HG03575 (cell line): ENCODE measurements at regions not wholly inside any gene's neighbourhood (a gene's known extent, or its start where the extent isn't known, plus 50 kb on each side); places are given as distances from the start of the nearest gene placed in this dataset.

Source experiments
- ATAC-seq: cut with Tn5 transposase; IDR thresholded peaks from one replicate; pipeline ENCODE4 v1.9.1; 2021; ENCODE audit not compliant: unreplicated experiment, insufficient number of reproducible peaks, low FRiP score; ENCODE audit errors: extremely low read depth

DNA sequence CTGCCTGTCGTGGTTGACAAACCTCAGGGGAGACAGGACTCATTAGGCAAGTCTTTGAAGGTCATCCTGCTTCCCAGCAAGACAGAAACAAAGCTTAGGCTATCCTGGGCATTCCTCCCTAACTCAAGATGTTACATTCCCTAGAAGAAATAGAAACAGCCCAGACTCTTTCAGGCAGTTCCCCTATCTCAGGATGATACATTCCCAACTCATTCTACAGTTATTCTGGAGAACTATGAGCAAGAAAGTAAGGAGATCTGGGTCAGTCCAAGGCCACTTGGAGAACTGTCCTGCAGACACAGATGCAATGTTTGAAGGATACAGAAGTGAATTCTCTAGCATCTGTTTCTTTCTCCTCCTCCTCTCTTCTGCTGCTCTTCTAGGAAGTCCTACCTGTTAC lies 220.1 kb upstream of the NCKAP5 start:
- no peak for ATAC-seq

DNA sequence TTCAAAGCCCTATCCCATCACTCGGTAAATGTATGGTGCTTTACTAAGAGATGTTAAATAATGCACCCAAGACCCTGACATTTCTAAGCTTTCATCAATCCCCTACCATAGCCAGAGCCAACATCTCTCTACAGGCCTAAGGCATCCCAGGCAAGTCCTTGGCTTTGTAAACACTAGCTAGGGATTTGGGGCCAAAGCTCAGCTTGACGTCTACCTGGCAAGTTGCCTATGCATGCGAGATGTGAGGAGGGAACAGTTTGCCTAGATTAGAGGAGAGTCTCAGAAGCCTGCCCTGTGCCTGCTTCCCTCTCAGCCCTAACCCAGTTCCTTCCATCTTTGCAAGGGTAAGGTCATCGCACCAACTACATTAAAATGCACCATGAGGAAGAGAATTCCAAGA lies 221.5 kb upstream of the NCKAP5 start:
- ATAC-seq: no peak

DNA sequence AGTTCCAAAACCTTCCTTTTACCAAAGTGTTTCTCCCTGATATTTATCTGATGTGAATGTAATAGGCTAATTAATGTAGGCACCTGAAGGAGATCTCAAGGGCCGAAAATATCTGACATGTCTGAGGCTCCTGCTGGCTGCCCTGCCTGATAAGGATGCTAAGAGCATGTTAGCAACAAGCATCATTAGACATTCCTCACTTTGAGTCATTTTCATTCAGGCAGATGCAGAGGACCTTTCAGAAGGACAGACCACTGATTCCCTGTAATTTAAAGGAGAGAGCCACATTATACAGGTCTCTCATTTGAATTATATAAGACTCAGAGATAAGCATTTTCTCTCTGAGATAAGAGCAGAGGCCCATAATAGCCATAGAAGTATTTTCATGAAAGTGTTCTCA lies 222.4 kb upstream of the NCKAP5 start:
- ATAC-seq: no peak

DNA sequence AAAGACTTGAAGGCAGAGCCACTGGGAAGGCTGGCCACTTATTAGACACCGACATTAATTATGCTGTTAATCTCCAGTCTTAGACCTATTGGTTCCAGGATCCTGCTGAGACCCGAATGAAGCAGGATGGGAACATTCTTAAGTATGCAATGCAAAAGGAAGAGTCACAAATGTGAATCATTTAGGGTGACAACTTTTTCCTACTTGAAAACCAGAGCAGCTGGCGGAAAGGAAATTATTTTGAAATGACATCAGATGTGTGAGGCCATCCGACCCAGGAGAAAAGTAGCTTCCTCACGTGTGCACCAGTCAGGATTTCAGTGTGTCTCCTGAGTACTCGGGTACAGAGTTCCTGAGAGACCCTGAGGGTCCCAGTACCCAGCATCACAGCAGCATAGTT lies 222.9 kb upstream of the NCKAP5 start:
- ATAC-seq: no peak

DNA sequence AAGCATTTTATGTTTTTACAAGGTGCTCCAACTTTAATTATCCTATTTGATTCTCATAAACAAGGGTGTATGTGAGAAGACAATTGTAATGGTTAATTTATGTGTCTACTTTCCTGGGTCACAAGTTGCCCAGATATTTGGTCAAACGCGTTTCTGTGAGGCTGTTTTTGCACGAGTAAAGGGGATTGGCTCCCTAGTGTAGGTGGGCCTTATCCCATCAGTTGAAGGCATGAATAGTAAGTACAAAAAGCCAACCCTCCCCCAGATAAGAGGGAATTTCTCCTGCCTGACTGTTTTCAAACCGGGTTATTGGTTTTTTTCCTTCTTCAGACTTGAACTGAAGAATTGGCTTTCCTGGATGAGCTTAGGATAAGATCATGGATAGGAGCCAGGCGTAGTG lies 224.0 kb upstream of the NCKAP5 start:
- no peak for ATAC-seq

DNA sequence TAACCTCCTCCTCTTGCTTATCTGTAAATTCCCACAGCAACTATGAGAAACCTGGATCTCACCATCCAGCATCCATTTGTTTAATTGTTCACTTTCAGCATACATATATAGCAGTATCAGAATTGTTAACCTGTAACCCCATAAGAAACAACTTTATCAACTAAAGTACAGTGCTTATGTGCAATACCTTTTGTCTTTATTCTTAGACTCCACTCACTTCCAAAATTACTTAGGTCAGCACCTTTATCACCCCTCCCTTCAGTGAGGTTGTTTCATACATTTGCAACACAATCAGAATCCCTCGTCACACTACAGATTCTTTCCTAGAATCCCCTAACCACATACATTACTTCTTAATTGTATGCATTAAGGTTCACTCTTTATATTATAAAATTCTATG lies 225.9 kb upstream of the NCKAP5 start:
- no peak for ATAC-seq

DNA sequence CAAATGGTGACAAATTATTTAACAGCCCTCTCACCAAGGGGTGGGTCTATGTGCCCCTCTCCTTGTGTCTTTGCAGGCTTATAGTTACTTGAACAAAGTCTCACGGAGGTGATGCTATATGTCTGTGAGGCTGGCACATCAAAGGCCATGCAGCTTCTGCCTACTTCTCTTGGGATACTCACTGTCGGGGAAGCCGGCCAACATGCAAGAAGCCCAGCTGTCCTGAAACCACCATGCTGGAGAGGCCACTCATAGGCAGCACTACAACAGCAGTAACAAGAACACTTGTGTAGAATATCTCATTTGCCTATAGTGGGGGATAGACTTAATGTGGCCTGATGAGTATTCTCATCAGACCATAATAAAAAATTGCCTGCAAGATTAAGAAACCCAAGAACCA lies 233.7 kb upstream of the NCKAP5 start:
- ATAC-seq: no peak

DNA sequence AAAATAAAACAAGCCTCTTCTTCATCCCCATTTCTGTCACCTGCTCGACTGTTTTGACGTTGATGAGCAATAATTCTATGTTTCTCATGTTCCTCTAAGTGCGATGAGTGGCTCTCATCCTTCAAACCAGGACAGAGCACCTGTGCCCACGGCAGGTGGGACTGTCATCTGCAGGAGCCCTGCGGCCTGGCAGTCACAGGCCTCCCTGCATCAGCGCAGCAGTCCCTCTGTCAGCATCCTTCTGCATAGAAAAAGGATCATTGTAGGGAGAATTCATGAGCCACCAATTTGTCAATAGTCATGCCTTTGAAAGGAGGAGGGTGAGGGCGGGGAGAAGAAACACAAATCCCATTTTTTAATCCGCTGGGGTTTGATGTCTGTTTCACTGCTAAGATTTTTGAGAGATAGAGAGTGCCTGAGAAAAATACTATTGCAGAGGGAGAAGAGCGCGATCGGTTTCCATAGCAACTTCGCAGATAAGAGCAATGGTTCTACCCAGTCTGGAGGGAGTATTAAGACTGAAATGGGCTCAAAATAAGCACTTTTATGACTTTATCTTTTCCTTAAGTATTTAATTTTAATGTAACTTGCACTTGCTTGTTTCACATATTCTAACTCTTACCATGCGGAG lies 234.3 kb upstream of the NCKAP5 start:
- no peak for ATAC-seq

DNA sequence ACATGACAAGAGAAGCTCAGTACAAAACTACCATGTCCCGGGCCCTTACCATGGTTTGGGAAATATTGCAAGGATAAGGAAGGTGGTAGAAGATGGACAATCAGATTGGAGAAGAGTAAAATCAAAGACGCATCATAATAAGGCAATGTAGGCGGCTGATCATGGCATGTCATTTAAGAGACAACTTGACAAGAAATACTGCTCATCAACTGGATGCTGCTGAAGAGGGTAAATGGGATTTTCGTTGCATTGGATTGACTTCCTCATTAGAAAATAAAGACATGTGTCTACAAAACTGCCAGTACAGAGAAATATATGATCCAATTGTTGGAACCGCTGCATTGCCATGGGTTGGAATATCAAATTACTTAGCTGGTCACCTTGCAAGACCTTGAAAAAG lies 238.3 kb upstream of the NCKAP5 start:
- no peak for ATAC-seq

DNA sequence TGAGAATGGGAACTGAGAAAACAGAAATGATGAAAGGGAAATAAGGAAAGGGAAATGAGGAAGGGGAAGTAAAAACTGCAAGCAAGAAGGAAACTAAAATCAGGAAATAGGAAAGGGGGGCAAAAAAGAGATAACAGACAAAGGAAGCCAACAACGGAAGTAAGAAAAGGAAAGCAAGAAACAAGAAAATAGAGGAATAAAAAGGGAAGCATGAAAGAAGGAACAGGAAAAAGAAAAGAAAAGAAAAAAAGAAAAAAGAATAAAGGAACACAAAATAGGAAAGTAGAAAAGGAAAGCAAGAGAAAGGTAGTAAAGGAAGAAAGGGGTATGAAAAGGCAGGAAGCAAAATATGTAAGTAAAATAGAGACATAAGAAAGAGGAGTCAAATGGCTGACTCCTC lies 241.2 kb upstream of the NCKAP5 start:
- no peak for ATAC-seq

DNA sequence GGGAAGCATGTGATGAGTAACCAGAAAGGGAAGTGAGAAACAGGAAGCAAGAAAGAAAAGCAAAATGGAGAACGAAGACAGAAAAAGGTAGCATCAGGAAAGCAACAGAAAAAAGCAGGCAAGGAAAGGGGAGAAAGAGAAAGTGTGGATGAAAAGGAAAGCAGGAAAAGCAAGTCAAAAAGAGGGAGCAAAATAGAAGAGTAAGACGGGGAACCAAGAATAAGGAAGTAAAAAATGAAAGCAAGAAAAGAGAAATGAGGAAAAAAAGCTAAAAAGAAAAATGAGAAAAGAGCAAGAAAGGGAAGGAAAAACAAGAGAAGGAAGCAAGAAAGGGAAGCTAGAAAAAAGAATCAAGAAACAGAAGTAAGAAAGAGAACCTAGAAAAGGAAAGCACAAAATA lies 242.3 kb upstream of the NCKAP5 start:
- no peak for ATAC-seq

DNA sequence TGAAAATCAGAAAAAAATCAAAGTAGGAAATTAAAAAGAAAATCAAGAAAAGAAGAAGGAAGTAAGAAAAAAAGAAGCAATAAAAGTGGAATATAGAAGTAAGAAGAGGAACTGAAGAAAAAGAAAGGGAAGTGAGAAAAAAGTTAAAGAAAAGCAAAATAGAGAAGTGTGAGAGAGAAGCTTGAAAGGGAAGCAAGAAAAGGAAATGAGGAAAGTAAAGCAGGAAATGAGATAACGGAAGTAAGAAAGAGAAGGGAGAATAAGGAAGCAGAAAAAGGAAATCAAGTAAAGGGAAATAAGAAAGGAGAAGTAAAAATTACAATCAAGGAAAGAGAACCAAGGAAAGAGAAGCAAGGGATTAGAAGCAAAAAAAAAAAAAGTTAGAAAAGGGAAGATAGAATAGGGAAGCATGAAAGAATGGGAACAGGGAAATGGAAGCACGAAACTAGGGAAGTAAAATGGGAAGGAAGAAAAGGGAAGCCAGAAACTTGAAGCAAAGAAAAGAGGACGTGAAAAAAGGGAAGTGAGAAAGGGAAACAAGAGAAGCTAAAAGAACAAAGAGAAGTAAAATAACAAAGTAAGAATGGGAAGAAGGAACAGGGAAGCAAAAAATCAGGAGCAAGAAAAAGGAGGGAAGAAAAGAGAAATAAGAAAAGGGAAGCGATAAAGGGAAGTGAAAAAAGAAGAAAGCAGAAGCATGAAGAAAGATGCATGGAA lies 243.3 kb upstream of the NCKAP5 start:
- ATAC-seq: no peak

DNA sequence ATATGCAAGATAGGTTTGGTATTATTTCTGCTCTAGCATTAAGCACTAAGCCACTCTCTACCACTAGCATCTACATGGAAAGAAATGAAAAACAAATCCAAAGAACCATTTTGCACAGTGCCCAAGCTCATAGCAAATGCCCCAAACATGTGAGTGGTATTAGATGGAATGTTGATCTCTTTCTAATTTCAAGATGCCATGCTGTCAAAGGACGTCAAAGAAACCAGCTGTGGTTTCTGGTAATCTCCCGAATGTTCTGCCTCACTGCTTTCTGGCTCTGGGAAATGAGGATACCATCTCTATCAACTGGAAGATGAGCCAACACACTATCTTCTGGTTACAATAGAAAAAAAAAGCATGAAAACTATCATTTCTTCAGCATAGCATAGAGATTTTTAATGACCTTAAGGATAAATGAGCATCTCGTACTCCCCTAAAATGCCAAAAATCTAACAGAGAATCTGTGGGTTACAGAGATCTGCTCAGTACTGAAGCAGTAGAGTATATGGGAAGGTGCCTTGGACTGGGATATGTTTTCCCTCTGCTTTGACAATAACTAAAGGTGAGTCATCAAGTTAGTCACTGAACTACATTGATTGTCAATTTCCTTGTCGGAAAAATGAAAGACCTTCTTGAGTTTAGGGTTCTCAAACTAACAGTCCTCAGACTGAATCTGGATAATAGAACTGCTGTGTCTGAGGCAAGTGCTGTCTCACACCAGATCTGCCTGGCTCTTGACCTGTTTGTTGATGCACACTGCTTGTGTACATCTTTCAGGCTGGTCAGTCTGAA lies 244.8 kb upstream of the NCKAP5 start:
- ATAC-seq: no peak

DNA sequence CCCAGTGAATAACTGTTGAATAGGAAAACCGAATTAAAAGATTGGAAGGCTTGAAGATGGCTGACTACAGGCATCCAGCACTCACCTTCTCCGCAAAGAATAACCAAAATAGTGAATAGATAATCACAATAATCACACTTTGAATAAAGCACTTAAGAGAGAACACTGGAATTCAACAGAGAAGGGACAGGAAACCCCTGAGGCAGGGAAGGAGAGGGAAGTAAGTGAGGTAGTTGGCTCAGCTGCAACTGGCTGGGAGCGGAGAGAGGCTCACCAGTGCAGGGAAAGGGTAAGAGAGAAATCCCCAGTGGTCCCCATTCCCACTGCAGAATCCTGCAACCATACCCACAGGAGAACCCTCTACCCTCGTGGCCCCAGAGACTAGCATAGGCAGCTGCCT lies 246.6 kb upstream of the NCKAP5 start:
- no peak for ATAC-seq

DNA sequence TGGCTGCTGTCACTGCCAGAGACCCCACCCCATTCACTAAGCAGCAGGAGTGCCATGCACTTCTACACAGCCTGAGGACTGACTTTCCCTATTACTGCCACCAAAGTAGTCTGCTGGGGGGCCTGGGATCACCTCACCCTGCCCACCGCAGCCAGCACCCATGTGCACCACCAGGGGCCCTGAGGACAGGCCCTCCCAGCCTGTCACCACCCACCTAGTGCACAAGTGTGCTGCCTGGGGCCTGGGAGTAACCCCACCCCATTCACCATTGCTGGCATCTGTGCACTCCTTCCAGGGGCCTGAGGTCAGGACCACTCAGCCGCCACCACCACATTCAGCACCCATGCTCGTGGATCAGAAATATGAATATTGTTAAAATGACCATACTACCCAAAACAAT lies 247.8 kb upstream of the NCKAP5 start:
- no peak for ATAC-seq

DNA sequence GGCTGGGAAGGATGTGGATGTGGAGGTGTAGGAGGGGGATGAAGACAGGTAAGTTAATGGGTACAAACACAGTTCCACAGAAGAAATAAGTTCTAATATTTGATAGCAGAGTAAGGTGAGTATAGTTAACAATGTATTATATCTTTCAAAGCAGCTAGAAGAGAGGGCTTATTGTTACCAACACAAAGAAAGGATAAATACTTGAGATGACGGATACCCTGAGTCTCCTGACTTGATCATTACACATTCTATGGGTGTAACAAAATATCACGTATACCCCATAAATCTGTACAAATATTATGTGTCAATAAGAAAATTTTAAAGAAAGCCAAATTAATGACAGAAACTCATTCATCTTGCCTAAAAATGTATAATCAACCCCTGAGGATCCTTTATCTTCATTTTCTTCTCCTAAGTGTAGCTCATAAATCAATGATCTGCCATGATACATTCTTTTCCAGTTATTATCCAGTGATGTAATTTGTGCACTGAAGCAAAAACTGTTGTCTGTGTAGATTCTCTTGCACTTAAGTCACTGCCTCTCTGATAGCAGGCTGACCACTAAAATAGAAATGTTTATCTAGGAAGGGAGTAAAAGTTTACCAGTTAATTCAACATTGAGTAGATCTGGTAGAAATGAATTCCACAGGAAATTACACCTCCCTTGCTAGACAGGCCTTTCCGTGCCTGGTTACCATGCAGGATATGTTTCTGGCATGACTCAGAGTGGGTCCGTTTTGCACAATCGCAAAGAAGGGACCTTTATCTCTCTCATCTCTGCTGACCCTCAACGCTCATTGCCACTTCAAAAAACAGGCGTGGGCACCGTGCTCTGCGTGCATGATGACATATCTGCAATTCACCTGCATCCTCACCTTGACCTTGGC lies 249.7 kb upstream of the NCKAP5 start:
- ATAC-seq: no peak

DNA sequence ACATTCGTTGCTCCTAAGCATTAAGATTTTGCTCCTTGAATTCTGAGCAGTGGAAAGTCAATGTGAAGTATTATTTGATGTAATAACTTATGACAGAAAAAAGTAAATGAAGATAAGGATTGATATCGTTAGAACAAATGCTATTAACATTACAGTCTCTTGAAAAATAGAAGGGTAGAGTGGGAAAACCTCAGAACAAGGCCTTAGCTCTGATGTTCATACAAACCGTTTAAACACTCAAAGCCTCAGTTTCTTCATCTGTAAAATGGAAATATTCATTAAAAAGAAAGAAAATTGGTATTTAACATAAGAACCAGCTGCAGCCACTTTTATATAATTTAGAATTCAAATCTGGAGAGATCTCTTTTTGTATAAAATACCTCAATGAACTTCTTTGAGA lies 250.4 kb upstream of the NCKAP5 start:
- no peak for ATAC-seq

DNA sequence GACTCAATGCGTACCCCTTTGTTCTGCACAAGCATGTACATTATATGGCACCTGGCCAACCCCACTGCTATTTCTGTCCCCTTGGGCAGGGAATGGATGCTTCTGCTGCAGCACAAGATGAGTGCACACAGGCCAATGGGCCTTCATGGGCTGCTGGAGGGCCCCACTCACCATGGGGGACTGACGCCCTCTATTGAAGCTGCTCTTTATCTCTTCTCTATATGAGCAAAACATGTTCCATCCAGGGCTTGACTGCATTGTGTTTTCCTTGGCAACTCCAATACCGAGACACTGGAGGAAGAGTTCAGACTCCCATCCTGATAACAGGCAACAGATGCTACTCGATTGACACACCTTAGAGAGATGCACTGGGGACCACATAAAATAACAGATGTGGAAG lies 251.6 kb upstream of the NCKAP5 start:
- no peak for ATAC-seq

DNA sequence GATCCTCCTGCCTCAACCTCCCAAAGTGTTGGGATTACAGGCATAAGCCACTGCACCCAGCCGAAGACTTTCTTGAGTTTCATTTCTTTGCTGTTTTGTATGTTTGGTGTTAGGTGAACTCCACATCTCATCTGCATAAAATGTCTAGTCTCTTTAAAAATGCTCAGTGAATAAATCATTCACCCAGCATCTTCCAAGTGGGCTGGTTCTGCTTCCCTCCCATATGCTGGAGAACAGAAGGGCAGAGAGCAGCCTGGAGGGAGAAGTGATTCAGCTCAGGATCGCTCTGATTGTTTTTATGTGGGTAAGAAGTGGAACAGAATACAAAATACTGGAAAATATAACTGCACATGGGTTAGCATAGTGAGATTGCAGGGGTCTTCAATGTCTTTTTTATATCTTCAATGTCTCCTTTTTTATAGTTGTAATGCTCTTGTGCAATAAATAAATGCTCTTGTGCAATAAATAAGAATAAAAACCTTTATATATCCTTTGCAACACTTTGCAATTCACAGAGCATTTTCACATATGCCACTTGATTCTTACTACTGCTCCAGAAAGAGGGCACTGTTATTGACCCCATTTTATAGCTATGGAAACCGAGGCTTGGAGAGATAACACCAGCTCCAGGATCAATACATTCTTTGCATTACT lies 253.0 kb upstream of the NCKAP5 start:
- no peak for ATAC-seq
